ENCODE measurements at regions not wholly inside any gene's neighbourhood (a gene's known extent, or its start where the extent isn't known, plus 50 kb on each side); places are given as distances from the start of the nearest gene placed in this dataset.

DNA sequence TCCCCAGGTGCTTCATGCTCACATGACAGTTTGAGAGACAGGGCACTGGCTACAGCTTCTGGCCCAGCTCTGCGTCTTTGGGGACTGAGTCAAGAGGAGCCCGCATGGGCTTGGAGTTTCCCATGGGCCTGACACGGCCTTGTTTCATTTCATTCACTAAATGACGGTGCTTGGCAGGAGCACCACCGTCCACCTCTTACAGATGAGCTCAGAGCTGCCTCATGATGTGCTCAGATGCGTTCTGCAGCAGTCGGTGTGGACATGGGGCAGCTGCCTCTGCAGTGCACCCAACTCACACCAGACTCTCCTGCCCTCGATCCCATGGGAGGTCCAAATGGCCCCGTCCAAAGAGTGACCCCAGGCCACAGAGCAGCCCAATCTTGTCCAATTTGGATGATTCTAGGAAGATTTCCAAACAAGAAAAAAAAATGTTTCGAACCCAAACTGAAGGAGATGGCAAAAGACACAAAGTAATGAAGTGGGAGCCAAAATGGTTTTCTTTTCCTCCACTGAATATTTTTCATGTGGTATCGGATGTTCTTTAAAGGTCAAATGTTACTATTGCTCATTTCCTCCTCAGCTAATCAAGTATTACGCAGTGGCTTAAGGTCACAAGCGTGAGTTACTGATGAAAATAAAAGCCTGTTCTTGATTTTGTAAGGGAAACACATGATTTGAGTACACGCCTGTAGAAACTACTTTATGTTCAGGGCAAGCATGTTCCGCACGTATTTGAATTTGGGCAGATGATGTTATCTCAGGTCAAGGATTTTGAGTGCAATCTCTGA lies 524.2 kb downstream of the CDH26 start:
- DNase-seq (ENCODE audit: low spot score in 2 of 2), result no peak
- 68 to 69% methylated on average over 16 of the region's 16 CpGs for WGBS, 2 donors
- intact Hi-C loops (cut with DNase I; ENCODE audit: low total_unique reads), result no loop called here

DNA sequence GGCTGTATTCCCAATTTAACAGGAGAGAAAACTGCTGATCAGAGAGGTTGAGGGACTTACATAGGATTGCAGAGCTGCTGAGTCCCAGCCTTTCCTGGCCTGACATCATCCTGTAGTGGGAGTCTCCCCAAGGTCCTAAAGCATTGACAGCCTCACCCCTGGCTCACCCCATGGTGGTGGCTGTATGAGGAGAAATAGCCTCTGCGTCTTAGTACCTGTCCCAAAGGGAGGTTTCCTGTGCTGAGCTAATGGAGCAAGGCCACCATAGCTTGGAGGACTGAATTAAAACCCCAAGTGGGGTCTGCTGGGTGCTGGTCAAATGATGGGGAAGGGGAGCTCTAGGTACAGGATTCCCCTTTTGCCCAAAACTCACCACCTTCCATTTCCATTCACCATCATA lies 525.1 kb downstream of the CDH26 start:
- WGBS, 2 donors, result 92 to 100% methylated on average over 1 of the region's 1 CpG
- intact Hi-C loops (cut with DNase I; ENCODE audit: low total_unique reads), result no loop called here
- H3K4me3 ChIP-seq (ENCODE audit: low read depth, poor library complexity, severe bottlenecking), result no peak overlapping the region
- TF ChIP-seq, protein P1, sequence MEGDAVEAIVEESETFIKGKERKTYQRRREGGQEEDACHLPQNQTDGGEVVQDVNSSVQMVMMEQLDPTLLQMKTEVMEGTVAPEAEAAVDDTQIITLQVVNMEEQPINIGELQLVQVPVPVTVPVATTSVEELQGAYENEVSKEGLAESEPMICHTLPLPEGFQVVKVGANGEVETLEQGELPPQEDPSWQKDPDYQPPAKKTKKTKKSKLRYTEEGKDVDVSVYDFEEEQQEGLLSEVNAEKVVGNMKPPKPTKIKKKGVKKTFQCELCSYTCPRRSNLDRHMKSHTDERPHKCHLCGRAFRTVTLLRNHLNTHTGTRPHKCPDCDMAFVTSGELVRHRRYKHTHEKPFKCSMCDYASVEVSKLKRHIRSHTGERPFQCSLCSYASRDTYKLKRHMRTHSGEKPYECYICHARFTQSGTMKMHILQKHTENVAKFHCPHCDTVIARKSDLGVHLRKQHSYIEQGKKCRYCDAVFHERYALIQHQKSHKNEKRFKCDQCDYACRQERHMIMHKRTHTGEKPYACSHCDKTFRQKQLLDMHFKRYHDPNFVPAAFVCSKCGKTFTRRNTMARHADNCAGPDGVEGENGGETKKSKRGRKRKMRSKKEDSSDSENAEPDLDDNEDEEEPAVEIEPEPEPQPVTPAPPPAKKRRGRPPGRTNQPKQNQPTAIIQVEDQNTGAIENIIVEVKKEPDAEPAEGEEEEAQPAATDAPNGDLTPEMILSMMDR (IDR thresholded peaks at IDR 0.05), result no peak
- no peak for TF ChIP-seq POLR2A (IDR thresholded peaks at IDR 0.05)
- no peak for DNase-seq (ENCODE audit: low spot score in 2 of 2)

More for the DNA sequence above, 524.2 kb downstream of the CDH26 start:
- H3K4me3 ChIP-seq (ENCODE audit: low read depth, poor library complexity, severe bottlenecking), result no peak overlapping the region
- TF ChIP-seq, protein P1 (IDR thresholded peaks at IDR 0.05), result no peak
- TF ChIP-seq POLR2A (IDR thresholded peaks at IDR 0.05), result no peak

DNA sequence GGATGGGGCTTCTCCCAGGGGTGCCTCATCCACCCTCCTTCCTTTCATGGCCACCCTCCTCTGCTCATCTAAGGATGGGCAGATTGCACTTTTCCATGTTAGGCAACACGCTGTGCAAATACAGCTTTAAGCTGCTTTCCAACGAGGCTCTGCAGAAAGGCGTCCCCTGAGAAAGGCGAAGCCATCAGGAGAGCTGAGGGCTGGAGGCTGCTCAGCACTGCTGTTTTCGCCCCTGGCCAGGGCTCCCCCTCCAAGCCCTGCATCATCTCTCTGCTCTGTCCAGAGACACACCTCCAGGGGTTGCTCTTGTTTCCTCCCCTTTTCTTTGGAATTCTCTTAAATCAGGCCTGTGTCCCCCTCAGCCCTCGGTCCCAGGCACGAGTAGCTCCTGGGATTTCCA lies 526.1 kb downstream of the CDH26 start:
- WGBS, 2 donors, result 64 to 68% methylated on average over 7 of the region's 7 CpGs
- no peak for DNase-seq (ENCODE audit: low spot score in 2 of 2)
- H3K4me3 ChIP-seq (ENCODE audit: low read depth, poor library complexity, severe bottlenecking), result no peak overlapping the region
- intact Hi-C loops (cut with DNase I; ENCODE audit: low total_unique reads), result no loop called here
- TF ChIP-seq, protein P1 (IDR thresholded peaks at IDR 0.05), result no peak
- no peak for TF ChIP-seq POLR2A (IDR thresholded peaks at IDR 0.05)

DNA sequence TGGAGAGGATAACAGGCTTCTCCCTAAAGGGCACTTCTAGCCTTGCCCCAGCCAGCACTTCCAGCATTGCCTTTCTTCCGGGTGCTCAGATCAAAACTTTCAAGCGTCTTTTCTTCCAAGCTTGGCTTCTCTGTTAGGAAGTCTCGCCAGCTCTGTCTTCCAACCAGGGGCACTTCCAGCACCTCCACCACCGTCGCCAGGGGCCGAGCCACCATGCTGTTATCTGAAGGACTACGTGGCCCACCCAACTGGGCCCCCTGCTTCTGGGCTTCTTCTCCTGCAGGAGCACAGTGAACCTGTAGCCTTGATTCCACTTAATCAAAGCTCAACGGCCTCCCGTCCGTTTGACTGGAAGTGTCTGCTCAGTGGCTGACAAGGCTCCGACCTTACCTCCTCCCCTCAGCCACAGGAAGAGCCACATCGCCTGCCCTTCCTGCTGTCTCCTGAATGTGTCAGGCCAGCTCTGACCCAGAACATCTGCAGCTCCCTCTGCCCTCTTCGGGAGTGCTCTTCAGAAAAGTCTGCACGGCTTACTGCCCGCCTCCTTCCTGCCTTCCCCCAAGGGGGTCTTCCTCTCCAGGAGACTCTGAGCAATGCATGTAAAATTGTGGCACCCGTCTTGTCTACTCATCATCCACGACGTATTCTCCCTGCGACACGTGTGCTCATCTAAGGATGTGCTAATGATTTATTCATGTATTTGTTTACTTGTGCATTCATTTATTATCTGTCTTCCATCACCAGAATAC lies 527.0 kb downstream of the CDH26 start:
- DNase-seq (ENCODE audit: low spot score in 2 of 2), result no peak
- intact Hi-C loops (cut with DNase I; ENCODE audit: low total_unique reads), result no loop called here
- no peak overlapping the region for H3K4me3 ChIP-seq (ENCODE audit: low read depth, poor library complexity, severe bottlenecking)
- TF ChIP-seq, protein P1 (IDR thresholded peaks at IDR 0.05), result no peak
- TF ChIP-seq POLR2A (IDR thresholded peaks at IDR 0.05), result no peak
- WGBS, 2 donors, result 66 to 70% methylated on average over 20 of the region's 20 CpGs

DNA sequence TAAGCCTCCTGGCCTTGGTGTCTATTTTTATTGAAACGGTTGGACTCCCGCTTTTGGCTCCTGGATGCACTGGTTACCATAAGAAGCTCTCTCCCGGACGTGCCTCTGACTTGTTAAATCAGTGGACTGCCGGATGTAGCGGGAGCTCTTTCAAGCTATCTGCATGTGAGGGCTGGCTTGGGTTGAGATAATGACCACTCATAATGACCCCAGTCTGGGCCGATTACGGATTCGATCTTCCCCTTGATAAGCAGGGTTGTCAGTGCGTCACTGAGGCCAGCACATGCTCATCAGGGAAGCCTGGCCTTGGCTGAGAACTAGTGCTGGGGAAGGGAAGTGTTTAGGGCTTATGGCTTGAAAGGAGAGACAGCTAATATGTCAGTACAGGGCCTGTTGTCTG lies 528.1 kb downstream of the CDH26 start:
- no peak for DNase-seq (ENCODE audit: low spot score in 2 of 2)
- intact Hi-C loops (cut with DNase I; ENCODE audit: low total_unique reads), result no loop called here
- H3K4me3 ChIP-seq (ENCODE audit: low read depth, poor library complexity, severe bottlenecking), result no peak overlapping the region
- TF ChIP-seq POLR2A (IDR thresholded peaks at IDR 0.05), result no peak
- TF ChIP-seq, protein P1 (IDR thresholded peaks at IDR 0.05), result no peak
- 88 to 93% methylated on average over 10 of the region's 10 CpGs for WGBS, 2 donors

Measured in lower leg skin (tissue), 4 donors.